HEK293T (cell line): ENCODE measurements at regions not wholly inside any gene's neighbourhood (a gene's known extent, or its start where the extent isn't known, plus 50 kb on each side); places are given as distances from the start of the nearest gene placed in this dataset.

Source experiments
- ARNT ChIP-seq: fragments of 450-650 bp; IDR thresholded peaks from 2 replicates; pipeline ENCODE4 v1.6.1; 2017; ENCODE audit warnings: mild to moderate bottlenecking
- ELF4 ChIP-seq: fragments of 450-650 bp; IDR thresholded peaks from 2 replicates; pipeline ENCODE4 v1.6.1; 2017; ENCODE audit warnings: antibody characterized with exemption
- FOXA1 ChIP-seq: fragments of 450-650 bp; IDR thresholded peaks from 2 replicates; pipeline ENCODE4 v1.6.1; 2016; ENCODE audit warnings: mild to moderate bottlenecking
- FOXM1 ChIP-seq: fragments of 450-650 bp; IDR thresholded peaks from 2 replicates; pipeline ENCODE4 v1.6.1; 2017; ENCODE audit warnings: mild to moderate bottlenecking, borderline replicate concordance
- LEF1 ChIP-seq: fragments of 450-650 bp; IDR thresholded peaks from 2 replicates; pipeline ENCODE4 v1.6.1; 2017; ENCODE audit warnings: mild to moderate bottlenecking, borderline replicate concordance
- NFRKB ChIP-seq: fragments of 450-650 bp; IDR thresholded peaks from 2 replicates; pipeline ENCODE4 v1.6.1; 2016; ENCODE audit warnings: mild to moderate bottlenecking, moderate library complexity
- SP1 ChIP-seq: fragments of 450-650 bp; IDR thresholded peaks from 2 replicates; pipeline ENCODE4 v1.6.1; 2017
- SUZ12 ChIP-seq: fragments of 450-650 bp; IDR thresholded peaks from 2 replicates; pipeline ENCODE4 v1.6.1; 2016; ENCODE audit warnings: mild to moderate bottlenecking
- ZNF384 ChIP-seq: fragments of 450-650 bp; IDR thresholded peaks from 2 replicates; pipeline ENCODE4 v1.6.1; 2016
- TF ChIP-seq, protein P1 (sequence below): fragments of 450-650 bp; IDR thresholded peaks from 2 replicates; pipeline ENCODE4 v1.6.1; 2016

DNA sequence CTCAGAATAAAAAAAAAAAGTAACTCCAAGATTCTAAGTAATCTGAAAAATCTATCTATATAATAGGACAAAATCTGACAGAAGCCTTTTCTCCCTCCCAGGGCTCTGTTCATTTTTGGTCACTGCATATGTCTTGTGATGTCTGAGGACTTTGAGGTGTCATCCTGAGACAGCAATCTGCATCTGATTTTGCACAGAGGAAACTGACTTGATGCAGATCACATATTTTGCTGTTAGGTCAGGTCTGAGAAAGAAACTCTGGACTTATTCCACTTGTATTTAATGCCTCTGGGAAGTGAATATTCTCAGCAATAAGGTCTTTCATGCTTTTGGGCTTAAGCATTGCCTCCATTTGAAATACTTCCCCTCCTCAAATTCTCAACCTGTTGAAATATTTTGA, 295.2 kb upstream of the THBS1 start:
- TF ChIP-seq ARNT: no peak
- no peak for TF ChIP-seq SP1
- TF ChIP-seq, protein P1, sequence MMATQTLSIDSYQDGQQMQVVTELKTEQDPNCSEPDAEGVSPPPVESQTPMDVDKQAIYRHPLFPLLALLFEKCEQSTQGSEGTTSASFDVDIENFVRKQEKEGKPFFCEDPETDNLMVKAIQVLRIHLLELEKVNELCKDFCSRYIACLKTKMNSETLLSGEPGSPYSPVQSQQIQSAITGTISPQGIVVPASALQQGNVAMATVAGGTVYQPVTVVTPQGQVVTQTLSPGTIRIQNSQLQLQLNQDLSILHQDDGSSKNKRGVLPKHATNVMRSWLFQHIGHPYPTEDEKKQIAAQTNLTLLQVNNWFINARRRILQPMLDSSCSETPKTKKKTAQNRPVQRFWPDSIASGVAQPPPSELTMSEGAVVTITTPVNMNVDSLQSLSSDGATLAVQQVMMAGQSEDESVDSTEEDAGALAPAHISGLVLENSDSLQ: no peak
- no peak for TF ChIP-seq FOXM1
- no peak for TF ChIP-seq FOXA1
- no peak for TF ChIP-seq SUZ12
- TF ChIP-seq LEF1: no peak
- TF ChIP-seq ZNF384: no peak
- no peak for TF ChIP-seq NFRKB
- TF ChIP-seq ELF4: no peak
